ENCODE measurements at regions not wholly inside any gene's neighbourhood (a gene's known extent, or its start where the extent isn't known, plus 50 kb on each side); places are given as distances from the start of the nearest gene placed in this dataset.

- no peak overlapping the region for H3K27ac Mint-ChIP-seq
- no peaks in the 10 kb centered on the region for H3K36me3 Mint-ChIP-seq
- TF ChIP-seq CTCF (conservative IDR thresholded peaks at IDR 0.05) = no peak
- no peaks in the 10 kb centered on the region for H3K27me3 Mint-ChIP-seq
- no peak for DNase-seq (ENCODE audit: extremely low spot score, unreplicated experiment)
- no peak overlapping the region for H3K4me3 Mint-ChIP-seq
- H3K9me3 Mint-ChIP-seq = no peaks in the 10 kb centered on the region
- H3K4me1 Mint-ChIP-seq (ENCODE audit: unreplicated experiment) = no peaks in the 10 kb centered on the region
Measured at GRCh38 chr10:36765782-36766414, 359.5 kb upstream of the ANKRD30A start.

GRCh38 chr10:36764823-36765222 is 360.6 kb upstream of the ANKRD30A start:
- TF ChIP-seq CTCF (conservative IDR thresholded peaks at IDR 0.05) = no peak
- H3K27me3 Mint-ChIP-seq = no peaks in the 10 kb centered on the region
- DNase-seq (ENCODE audit: extremely low spot score, unreplicated experiment) = no peak
- no peak overlapping the region for H3K4me3 Mint-ChIP-seq
- no peaks in the 10 kb centered on the region for H3K36me3 Mint-ChIP-seq
- H3K27ac Mint-ChIP-seq = no peak overlapping the region
- H3K4me1 Mint-ChIP-seq (ENCODE audit: unreplicated experiment) = no peaks in the 10 kb centered on the region
- no peaks in the 10 kb centered on the region for H3K9me3 Mint-ChIP-seq

- H3K36me3 Mint-ChIP-seq = no peaks in the 10 kb centered on the region
- no peaks in the 10 kb centered on the region for H3K4me1 Mint-ChIP-seq (ENCODE audit: unreplicated experiment)
- TF ChIP-seq CTCF (conservative IDR thresholded peaks at IDR 0.05) = no peak
- H3K27me3 Mint-ChIP-seq = no peaks in the 10 kb centered on the region
- no peak for DNase-seq (ENCODE audit: extremely low spot score, unreplicated experiment)
- no peak overlapping the region for H3K27ac Mint-ChIP-seq
- H3K4me3 Mint-ChIP-seq = no peak overlapping the region
- H3K9me3 Mint-ChIP-seq = no peaks in the 10 kb centered on the region
Measured at GRCh38 chr10:36761121-36761520, 364.3 kb upstream of the ANKRD30A start.

GRCh38 chr10:36759141-36759805 is 366.1 kb upstream of the ANKRD30A start:
- no peaks in the 10 kb centered on the region for H3K36me3 Mint-ChIP-seq
- DNase-seq (ENCODE audit: extremely low spot score, unreplicated experiment) = no peak
- TF ChIP-seq CTCF (conservative IDR thresholded peaks at IDR 0.05) = no peak
- no peaks in the 10 kb centered on the region for H3K4me1 Mint-ChIP-seq (ENCODE audit: unreplicated experiment)
- no peaks in the 10 kb centered on the region for H3K27me3 Mint-ChIP-seq
- H3K27ac Mint-ChIP-seq = no peak overlapping the region
- no peak overlapping the region for H3K4me3 Mint-ChIP-seq
- H3K9me3 Mint-ChIP-seq = no peaks in the 10 kb centered on the region

DNA sequence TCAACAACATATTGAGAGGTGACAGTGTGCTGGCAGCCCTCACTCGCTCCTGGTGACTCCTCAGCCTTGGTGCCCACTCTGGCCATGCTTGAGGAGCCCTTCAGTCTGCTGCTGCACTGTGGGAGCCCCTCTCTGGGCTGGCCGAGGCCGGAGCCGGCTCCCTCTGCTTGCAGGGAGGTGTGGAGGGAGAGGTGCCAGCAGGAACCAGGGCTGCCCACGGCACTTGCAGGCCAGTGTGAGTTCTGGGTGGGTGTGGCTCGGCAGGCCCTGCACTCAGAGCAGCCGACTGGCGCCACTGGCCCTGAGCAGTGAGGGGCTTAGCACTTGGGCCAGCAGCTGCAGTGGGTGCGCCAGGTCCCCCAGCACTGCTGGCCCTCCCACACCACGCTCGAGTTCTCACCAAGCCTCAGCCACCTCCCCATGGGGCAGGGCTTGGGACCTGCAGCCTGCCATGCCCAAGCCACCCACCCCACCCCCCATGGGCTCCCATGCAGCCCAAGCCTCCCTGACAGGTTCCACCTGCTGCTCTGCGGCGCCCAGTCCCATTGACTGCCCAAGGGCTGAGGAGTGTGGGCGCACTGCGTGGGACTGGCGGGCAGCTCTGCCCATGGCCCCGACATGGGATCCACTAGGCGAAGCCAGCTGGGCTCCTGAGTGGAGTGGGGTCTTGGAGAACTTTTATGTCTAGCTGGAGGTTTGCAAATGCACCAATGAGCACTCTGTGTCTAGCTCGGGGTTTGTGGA is 377.1 kb upstream of the ANKRD30A start:
- H3K4me3 Mint-ChIP-seq = no peak overlapping the region
- no peaks in the 10 kb centered on the region for H3K36me3 Mint-ChIP-seq
- peaks cover 4% of the 10 kb centered on the region for H3K9me3 Mint-ChIP-seq

More for the DNA sequence above, 377.1 kb upstream of the ANKRD30A start:
- no peak overlapping the region for H3K27ac Mint-ChIP-seq
- no peak for TF ChIP-seq CTCF (conservative IDR thresholded peaks at IDR 0.05)
- no peaks in the 10 kb centered on the region for H3K27me3 Mint-ChIP-seq
- no peaks in the 10 kb centered on the region for H3K4me1 Mint-ChIP-seq (ENCODE audit: unreplicated experiment)
- DNase-seq (ENCODE audit: extremely low spot score, unreplicated experiment) = no peak

Measured in type B pancreatic cell (in vitro differentiated cells).